H4 (cell line): ENCODE measurements at regions not wholly inside any gene's neighbourhood (a gene's known extent, or its start where the extent isn't known, plus 50 kb on each side); places are given as distances from the start of the nearest gene placed in this dataset.
"Not testable (repeated sequence)": the region's sequence is repeated elsewhere in the genome, so short reads cannot be mapped to it uniquely, and the experiment has no call there.

Source experiments
- DNase-seq: peaks from one replicate; pipeline ENCODE4 v3.0.0-alpha.2; 2015; ENCODE audit warnings: low spot score

DNA sequence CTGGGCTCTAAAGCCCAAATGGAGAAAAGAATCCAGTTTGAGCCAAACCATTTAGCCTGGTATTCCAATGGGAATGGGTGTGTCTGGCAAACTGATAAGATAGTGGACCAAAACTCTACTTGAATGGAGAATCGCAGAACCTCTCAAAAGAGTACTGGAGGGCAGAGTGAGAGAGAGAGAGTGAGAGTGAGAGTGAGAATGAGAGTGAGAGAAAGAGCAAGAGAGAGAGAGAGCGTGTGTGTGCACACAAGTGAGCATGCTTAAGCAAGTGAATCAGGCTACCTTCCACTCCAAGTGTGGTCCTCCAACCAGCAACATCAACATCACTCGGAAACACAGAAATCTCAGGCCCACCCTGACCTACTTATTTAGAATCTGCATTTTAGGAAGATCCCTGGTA is 58.8 kb downstream of the UQCRFS1 start:
- no peak for DNase-seq

DNA sequence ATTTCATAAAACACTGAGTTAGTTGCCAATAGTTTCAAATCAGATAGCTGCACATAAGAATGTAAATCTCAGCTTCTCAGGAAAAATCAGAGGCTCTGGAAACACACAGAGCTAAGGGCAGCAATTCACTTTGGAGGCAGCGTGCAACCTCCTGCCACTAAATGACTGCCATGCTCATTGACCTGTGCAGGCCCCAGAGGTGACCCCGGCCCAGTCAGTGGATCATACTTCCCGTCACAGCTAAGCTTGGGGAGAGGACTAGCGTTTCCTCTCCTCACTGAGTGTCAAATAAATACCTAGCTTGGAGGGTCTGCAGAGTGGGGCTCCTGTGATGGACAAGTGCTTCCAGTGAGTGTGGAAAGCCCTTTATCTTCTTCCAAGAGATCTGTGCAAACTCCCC is 67.2 kb downstream of the UQCRFS1 start:
- DNase-seq = no peak

- no peak for DNase-seq
These were observed 69.8 kb downstream of the UQCRFS1 start for GRCh38 chr19:29143183-29143582.

DNA sequence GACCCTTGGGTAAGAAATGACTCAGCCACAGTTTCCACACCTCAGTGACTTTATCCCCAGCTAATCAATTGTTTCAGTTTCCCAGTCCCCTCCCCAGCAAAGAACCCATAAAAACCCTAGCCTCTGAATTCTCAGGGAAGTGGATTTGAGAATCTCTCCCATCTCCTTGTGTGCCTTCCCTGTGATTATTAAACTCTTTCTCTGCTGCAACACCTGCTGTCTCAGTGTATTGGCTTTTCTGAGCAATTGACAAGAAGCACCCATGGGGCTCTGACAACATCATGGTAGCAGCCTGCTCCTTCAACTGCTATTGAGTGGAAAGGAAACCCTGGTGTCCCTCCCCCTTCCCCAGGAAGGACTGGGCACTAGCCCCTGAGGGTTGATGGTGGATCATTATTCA is 73.7 kb downstream of the UQCRFS1 start:
- DNase-seq = no peak

DNA sequence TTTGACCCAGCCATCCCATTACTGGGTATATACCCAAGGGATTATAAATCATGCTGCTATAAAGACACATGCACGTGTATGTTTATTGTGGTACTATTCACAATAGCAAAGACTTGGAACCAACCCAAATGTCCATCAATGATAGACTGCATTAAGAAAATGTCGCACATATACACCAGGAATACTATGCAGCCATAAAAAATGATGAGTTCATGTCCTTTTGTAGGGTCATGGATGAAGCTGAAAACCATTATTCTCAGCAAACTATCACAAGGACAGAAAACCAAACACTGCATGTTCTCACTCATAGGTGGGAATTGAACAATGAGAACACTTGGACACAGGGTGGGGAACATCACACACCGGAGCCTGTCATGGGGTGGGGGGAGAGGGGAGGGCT is 74.7 kb downstream of the UQCRFS1 start:
- not testable (repeated sequence) for DNase-seq

DNA sequence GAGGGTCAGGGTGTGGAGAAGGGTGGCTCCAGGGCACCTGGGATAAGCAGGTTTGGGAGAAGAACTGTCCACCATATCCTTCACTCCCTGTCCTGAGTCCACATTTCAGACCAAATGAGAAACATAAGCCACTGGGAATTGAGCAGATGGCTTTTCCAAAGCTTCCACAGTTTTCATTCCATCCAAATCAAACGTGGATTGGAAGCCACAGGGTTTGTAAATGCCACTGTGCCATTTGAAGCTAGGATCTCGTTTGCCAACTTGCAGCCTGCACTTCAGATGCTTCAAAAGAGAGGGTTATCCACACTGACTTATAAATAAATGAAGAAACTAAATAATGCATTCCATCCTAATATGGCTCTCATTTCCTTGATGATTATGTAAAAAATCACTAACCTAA is 81.5 kb downstream of the UQCRFS1 start:
- no peak for DNase-seq

GRCh38 chr19:29129148-29129547 is 83.8 kb downstream of the UQCRFS1 start:
- no peak for DNase-seq

DNA sequence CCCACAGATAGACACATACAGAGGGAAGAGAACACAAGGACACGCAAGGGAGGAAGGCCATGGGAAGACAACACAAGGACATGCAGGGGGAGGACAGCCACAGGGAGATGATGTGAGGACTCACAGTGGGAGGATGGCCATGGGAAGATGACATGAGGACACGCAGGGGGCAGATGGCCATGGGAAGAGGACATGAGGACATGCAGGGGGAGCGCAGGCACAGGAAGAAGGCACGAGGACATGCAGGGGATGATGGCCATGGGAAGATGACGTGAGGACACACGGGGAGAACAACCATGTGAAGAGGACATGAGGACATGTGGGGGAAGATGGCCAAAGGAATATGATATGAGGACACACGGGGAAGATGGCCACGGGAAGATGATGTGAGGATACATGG is 84.7 kb downstream of the UQCRFS1 start:
- DNase-seq = no peak

- DNase-seq = no peak
These were observed 90.8 kb downstream of the UQCRFS1 start for GRCh38 chr19:29122185-29122584.

GRCh38 chr19:29121684-29122083 is 91.3 kb downstream of the UQCRFS1 start:
- no peak for DNase-seq

DNA sequence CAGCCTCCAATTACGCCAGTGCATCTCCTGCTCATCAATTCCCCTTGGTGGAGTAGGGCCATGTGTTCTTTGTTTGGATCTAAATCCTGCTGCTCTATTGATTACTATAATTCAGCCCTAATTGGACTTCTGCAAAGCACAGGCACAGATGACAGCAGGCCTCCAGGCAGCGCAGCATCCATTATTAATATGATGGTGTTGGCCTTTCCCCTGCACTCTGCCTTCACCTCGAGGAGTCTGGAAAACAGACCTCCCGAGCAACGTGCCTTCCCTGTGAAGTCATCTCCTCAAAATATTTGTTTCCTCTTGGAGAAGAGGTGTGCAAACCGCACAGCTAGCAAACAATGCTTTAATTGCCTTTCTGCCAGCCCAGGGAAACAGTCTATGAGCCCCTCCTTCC is 92.5 kb downstream of the UQCRFS1 start:
- DNase-seq = no peak

DNA sequence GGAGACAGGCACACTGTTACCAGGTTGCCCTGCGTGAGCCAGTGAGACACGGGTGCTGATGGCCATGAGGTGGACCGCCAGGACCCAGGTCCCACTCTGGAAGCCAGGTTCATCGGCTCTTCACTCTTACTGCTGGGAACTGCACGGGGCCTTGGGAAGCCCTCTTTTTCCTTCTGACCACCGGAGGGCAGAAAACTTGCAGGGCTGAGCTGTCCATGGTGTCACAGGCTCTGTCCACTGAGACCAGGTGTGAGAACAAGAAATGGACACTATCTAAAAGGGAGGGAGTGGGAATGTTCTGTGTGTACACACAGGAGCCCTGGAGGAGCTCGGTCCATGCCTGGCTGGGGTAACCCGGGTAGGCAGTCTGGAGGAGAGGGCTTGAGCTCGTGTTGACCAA is 93.4 kb downstream of the UQCRFS1 start:
- no peak for DNase-seq

GRCh38 chr19:29118389-29118788 is 94.6 kb downstream of the UQCRFS1 start:
- no peak for DNase-seq

DNA sequence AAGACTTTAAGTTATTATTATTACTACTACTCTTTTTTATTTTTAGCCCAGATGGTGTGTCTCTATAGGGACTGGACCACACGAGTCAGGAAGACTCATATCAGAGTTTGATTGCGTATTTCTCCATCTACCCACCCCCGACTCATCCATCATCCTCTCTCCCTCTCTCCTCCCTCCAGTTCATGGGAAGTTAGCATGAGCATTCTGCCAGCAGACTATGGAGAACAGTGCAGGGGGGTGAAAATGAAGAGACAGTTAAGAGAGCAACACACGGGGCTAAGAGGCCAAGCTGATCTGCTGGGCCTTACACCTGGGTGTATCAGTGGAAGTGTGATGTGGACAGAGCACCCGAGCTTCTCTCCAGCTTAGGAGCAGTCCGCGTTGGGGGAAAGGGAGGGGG is 95.0 kb downstream of the UQCRFS1 start:
- DNase-seq = no peak

DNA sequence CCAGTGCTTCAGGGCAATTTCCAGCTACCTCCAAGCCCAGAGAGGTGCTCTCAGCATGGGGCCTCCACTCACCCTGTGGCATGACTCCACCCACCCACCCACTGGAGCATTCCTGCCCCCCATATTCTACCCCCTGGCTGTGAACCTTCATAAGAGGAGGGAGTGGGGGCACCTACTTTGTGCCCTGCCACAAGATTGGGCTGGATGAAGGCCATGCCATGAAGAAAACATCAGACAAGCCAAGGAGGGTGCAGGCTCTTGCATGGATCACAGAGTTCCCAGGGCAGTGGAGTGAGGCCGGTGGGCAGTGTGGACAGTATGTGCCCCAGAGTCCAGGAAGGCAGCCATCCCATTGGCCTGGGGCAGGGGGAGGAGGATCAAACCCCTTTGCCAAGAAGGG is 97.8 kb downstream of the UQCRFS1 start:
- no peak for DNase-seq

- no peak for DNase-seq
These were observed 99.1 kb downstream of the UQCRFS1 start for GRCh38 chr19:29113838-29114237.

GRCh38 chr19:29111576-29111975 is 101.4 kb downstream of the UQCRFS1 start:
- no peak for DNase-seq

GRCh38 chr19:29107831-29108230 is 105.1 kb downstream of the UQCRFS1 start:
- no peak for DNase-seq

DNA sequence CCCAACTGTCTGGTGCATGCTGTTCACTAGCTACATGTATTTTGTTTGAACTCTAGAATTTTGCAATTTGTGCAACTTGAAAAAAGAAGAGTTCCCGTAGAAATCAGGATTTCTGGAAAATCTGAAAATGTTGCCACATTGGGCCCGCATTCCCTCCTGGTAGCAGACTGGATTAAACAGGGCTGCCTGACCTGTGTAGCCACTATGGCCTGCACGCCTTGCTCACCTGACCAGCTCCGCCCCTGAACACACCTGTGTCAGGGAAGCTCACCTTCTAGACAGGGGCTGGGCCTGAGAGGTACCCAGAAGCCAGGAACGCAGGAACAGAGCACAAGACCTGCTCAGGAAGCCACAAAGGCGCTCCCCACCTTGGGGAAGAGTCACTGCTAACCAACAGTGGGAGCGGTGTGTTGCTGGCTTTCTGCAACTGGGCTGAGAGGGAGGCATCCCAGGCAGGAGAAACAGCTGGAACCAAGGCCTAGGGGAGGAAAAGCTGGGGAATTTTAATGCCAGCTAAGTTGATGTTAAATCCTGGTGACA is 106.5 kb downstream of the UQCRFS1 start:
- no peak for DNase-seq

- DNase-seq = no peak
These were observed 107.2 kb downstream of the UQCRFS1 start for GRCh38 chr19:29105629-29106292.

GRCh38 chr19:29104605-29105241 is 108.2 kb downstream of the UQCRFS1 start:
- no peak for DNase-seq

DNA sequence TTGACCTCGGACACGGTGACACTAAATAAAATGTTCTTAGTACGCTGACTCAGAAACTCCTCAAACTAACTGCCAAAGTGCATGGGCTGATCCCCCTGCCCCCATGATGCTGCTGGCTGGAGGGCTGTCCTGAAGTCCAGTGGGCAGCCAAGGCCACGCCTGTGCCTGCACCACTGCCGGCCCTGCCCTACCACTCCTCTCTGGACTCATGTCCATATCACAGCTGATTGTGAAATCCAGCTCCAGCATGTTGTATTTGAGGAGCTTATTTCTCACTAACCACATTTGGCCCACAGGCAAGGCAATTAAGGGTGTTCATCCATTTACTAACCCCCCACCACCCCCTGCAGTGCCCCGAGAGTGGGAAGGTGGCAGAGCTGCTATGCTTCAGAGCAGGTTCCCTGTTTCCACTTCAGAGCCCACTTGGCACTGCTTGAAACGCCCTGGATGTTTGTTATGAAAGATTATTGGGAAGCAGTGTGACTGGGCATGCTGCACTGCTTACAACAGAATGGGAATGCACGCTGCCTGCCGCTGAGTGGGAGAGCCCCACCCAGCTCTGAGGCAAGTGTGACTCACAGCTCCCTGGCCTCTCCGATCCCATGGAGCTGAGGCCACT is 114.0 kb downstream of the UQCRFS1 start:
- DNase-seq = no peak

DNA sequence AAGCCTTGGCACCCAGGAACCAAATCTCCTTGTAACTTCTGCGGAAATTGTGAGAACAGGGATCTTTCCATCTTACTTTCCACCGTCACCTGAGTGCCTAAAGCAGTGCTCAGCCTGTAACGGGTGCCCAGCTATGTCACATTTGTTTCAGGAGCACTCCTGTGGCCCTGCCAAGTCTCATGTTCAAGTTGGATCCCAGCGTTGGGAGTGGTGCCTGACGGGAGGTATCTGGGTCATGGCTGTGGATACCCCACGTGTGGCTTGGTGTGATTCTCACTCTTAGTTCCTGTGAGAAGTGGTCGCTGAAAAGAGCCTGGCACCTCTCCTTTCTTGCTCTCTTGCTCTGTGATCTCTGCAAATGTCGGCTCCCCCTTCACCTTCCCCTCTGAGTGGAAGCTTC is 114.9 kb downstream of the UQCRFS1 start:
- no peak for DNase-seq
